Activated CD8-positive, alpha-beta memory T cell treated with anti-CD3 and anti-CD28 coated beads, Interleukin-2, amount 50 U/mL, for 1 hour (primary cell): ENCODE measurements at regions not wholly inside any gene's neighbourhood (a gene's known extent, or its start where the extent isn't known, plus 50 kb on each side); places are given as distances from the start of the nearest gene placed in this dataset.

ENCODE experiments used
- DNase-seq: peaks from one replicate; pipeline ENCODE4 v3.0.0-alpha.2; 2020; ENCODE audit errors: extremely low read depth

DNA sequence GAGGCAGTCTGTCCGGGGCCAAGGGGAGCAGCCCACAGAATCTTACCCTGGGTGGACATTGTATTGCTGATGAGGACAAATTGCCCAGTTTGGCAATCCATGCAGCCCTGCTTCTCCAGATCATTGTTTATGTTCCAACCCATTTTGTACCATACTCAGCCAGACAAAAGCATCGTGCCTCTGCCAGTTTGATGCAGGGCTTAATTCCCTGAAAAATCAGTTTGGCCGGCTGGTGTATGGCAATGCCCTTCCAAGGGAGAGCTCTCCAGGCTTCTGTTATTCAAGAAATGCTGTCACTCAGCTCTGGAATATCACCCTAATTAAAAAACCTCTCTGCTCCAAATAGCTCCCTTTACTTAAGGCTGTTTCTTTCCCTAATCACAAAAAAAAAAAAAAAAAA, 697.7 kb downstream of the TBC1D22A start:
- DNase-seq, result no peak

DNA sequence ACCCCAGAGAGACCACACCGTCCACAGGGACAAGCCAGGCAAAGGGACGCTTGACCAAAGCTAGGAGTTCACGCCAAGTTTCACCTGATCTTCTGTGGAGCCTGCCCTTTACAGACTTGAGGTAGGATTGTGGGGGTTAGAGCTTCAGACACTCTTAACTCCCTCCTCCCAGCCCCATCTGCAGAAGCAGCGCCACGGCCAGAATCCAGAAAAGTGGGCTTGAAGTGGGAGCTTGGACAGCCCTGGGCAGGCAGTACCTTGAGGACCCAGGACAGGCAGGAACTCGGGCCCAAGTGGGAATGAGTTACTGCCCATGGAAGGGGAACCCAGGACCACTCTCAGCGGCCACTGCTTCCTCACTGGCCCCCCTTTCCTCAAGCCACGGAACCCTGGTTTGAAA, 695.9 kb downstream of the TBC1D22A start:
- DNase-seq, result no peak

DNA sequence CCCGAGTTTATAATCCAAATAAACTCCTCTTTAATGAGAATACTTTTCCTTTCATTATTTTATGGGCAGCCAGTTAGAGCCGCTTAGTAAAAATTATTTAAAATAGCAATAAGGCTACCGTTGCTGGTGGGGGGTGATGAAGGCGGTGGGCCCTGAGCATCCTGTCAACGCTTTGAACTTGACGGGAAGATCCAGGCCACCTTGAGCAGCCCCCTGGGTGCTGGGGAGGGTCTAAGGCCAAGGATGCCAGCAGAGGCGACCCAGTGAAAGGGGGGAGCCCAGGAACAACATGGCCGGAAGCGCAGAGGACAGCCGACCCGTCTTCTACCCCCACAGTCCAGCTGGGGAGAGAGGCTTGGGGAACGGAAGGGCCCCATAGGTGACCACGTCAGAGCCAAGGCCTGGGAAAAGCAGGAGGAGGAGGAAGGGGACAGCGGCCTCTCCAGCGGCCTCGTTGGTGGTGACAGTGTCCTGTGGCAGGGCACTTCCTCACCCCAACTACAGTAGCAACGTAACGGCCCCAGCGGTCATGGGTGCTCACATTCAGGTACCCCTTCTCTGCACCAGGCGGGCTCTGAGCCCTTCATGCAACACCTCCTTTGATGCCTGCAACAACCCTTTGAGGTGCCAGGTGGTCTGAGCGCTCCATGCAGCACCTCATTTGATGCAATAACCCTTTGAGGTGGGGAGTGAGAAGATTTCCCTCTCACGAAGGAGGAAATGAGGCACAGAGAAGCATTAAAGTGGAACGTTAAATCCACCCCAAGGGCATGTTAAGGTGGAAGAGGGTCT, 695.3 kb downstream of the TBC1D22A start:
- no peak for DNase-seq

DNA sequence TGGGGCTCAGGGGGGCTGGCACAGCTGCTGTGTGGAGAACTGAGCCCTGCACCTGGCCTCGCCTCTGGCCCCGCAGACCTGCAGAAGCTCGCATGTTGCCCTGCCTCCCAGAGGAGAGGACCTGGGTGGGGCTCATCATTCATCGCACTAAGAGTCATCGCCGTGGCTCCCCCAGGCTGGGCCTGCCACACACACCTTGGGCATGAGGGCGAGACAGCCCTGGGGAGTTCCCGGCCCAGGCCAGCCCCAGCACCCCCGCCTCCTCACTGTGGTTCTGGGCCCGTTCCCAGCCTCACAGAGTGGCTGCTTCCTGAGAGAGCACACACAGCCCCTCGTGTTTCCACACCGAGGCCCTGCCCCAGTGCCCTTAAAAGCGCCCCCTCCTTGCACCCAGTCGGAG, 694.6 kb downstream of the TBC1D22A start:
- no peak for DNase-seq

DNA sequence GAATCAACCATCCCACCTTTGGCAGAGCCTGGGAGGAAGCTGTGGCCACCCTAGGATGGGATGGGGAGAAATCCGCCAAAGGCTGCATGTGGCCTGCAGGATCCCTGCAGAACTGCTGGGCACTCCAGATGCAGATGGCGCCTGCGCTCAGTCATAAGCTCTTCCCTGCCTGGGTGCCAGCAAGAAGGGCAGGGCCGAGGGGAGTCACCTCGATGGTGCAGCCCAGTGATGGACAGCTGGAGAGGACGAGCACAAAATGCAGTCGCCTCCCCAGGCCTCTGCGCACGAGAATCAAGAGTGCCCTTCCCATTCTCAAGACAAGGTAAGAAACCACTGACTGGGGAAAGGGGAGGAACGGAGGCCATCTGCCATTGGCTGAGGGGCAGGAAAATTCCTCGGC, 693.6 kb downstream of the TBC1D22A start:
- DNase-seq, result no peak

DNA sequence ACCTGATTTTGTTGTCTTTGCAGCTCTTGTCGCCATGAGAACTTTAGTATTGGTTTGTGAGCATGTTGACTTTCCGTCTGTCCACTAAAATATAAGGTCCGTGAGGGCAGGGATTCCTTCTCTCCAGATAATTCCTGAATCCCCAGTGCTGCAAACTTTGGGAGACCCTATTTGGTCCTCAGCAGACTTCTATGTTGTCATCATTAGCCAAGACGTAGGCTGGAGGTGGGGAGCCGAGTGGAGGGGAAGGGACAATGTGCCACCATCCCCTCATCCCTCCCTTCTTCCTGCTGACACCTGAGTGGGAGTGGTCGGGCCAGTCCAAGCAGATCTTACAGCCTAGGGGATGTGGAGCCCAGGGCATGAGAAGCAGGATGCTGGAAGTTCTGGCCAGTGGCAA, 690.6 kb downstream of the TBC1D22A start:
- no peak for DNase-seq

DNA sequence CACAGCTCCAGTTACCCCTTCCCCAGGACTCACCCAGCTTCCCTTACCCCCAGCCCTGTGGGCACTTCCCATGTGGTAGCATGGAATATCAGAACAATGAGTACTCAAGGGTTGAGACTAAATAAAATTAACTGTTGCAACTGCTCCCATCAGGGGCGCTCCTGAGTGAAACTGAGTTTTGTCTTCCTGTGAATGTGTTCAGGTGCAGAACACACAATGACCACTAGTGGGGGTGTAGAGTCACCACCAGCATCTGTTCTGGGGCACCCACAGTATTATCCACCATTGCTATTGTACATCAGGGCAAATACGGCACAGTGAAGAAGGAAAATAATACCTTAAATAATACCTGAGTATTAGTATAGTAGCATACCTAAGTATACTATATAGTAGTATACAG, 689.7 kb downstream of the TBC1D22A start:
- DNase-seq, result no peak

DNA sequence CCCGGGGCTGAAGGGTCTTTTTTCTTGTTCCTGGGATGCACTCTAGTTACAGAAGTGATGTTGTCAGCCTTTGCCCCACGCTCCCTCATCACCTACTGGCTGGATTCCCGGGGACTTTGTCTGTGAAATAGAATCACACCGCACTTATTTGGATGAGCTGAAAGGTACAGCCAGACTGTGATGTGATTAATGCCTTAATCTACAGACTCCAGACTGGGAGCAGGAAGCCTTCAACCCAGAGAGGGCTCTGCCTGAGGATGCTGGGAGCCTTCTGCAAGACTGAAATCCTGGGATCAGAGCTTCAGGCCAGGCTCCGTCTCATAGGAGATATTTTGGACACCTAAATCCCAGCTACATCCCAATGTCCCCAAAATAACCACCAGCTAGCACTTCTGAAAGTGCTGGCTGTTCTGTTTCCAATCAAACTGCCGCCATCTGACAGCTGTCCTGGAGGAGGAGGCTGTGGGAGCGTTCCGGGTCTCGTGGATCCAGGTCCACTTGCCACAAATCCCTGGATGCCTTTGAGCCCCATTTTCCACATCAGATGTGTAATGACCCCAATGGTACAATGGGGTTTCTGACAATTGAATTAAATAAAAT, 688.5 kb downstream of the TBC1D22A start:
- no peak for DNase-seq

DNA sequence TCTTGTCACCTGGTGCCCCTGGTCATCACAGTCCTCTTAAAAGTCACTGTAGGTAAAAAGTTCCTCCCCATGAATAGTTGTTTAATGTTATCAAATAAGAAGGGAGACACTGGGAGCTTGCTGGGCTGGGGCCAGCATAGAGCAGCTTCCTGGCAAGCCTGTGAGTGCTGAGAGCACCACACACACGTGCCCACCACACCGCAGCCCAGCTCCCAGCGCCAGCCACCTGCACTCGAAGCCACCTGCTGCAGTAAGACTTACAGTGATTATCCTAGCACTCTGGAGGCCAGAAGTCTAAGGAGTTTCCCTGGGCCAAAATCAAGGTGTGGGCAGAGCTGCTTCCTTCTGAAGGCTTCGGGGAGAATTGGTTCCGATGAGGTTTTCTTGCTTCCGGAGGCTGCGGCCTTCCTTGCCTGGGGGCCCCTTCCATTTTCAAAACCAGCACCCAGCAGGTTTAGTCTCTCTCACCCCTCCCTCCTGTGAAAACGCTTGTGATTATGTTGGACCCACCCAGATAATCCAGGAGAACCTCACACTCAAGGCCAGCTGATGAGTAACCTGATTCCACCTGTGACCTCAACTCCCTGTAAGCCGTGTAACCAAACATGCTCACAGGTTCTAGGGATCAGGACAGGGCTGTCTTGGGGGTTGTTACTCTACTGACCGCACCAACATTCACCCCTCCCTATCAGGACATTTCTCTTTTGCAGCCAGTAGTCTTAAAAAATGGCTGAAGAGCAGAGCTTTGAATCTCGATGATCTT, 687.2 kb downstream of the TBC1D22A start:
- no peak for DNase-seq

DNA sequence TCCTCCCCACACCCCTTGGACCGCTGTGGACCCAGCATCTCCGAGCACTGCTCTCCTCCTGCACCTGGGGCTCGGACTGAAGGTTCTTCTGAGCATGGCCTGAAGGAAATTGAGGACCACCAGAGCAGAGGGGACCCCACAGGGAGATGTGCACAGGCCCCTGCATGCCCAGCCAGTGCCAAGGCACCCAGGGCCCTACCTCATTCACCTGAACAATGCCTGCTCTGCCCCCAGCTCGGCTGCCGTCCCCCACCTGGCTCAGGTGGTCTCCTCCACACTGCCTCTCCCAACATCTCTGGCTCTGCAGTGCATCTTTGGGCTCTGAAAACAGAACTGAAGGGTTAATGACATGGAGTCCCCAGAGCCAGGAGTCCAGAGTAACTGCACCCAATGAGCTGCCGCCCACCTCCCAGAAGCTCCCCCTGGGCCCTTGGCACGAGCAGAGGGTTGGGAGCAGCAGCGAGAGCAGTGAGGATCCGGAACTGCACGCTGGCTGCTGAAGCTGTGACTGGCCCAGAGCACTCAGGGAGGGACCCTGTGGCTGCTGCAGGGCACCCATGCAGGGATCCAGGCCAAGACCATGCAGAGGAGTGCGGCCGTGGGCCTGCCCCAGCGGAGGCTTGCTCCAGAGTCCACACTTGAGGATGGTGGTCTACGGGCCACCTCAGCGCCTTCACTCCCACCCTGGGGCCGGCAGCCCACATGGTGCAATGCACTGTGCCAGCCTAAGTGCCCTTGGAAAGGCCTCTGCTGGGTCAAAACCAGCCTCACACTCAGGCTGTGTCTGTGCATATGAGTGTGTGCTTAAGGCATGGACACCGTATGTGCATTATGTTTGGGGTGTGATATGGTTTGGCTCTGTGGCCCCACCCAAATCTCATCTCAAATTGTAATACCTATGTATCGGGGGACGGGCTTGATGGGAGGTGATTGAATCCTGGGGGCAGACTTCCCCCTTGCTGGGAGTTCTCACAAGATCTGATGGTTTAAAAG, 686.1 kb downstream of the TBC1D22A start:
- no peak for DNase-seq

DNA sequence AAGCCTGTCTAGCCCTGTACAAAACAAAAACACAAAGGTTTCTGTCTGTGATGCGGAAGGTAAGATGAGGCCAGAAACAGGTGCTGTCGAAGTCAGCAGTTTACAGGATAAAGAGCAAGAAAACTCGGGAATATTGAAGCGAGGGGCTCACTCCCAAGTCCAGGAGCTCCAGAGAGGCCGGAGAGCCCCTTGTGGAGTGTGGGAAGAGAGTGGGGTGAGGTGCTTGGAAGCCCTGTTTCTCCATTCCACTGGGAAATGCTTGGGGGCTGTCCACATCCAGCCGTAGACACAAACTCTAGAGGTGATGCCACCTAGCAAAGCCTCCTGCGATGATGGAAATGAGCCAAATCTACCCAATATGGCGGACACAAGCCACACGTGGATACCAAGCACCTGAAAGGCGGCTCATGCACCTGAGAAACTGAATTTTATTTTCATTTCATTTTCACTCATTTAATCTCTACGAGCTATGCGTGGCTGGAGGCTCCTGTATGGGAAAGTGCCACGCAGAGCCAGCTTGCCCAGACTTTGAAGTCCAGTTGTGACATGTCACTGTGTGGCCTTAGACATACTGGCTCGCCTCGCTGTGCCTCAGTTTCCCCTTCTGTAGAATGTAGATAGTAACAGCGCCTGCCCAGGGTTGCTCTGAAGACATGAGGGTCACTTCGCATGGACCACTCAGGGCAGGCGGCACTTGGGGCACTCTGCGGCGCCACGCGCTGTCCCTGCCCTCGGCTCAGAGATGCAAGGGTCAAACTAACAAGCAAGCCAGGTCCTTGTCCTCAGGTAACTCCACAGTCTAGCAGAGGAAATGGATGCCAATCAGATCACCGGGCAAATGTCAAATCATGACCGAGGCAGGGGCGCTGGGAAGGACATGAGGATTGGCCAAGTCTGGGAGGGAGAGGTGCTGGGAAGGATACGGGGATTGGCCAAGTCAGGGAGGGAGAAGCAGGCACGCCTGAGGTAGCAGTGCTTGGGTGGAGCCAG, 684.7 kb downstream of the TBC1D22A start:
- no peak for DNase-seq

DNA sequence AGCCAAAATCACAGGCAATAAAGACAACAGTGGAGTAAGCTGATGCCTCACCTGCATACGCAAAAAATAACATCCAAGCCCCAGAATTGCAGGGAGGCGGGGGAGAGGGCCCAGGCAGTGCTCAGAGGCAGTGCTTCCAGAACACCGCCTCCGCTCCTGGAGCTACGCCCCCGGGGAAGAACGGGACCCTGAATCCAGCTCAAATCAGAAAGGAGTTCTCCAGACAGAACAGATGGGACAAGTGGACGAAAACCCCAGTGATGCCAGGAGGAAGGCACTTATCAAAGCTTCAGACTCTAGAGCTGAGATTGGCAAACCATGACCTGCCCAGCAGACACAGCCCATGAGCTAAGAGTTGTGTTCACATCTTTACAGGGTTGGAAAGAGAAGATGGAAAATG, 683.9 kb downstream of the TBC1D22A start:
- DNase-seq, result no peak

DNA sequence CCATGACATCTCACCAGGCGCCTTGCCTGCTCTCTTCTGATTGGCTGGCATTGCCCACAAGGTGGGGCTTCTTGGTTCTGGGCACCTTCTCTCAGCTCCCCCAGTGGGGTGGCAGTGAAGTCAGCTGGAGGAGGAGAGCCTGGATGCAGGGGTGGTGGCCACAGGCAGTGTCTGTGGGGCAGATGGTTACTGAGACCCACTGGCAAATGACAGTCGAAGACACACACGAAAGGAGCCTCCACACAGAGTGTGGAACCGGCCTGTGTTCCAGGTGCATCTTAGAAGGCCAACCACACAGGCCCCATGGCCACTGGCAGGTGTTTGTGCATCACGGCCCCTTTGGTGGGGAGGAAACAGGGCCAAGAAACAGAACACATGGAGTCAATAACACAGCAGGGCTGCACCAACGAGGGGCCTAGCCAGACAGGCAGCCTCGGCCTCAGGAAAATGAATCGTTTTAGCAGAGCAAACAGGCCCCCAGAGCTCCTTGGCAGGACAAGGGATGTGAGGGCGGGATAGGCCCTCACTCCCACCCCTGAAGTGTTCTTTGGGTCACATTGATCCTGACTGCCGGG, 683.4 kb downstream of the TBC1D22A start:
- no peak for DNase-seq

DNA sequence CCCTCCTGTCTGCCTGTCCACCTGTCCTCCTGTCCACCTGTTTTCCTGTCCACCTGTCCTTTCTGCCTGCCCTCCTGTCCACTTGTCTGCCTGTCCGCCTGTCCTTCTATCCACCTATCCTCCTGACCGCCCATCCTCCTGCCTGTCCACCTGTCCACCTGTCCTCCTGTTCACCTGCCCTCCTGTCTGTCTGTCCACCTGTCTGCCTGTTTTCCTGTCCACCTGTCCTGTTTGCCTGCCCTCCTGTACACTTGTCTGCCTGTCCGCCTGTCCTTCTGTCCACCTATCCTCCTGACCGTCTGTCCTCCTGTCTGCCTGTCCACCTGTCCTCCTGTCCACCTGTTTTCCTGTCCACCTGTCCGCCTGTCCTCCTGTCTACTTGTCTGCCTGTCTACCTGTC, 682.8 kb downstream of the TBC1D22A start:
- DNase-seq, result no peak

DNA sequence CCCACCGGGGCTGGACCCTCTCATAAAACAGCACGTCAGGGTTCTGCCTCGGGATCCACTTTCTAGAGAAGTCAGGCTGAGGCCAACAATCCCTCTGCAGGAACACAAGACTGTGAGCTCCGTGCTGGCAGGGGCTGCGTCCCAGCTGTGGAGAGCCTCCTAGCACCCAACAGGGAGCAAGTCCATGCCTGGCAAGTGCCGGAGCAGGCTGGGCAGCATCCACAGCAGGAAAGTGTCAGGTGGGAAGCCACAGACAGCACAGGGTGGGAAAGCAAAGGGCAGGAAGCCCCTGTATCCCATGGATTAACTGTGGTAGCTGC, 682.3 kb downstream of the TBC1D22A start:
- no peak for DNase-seq

DNA sequence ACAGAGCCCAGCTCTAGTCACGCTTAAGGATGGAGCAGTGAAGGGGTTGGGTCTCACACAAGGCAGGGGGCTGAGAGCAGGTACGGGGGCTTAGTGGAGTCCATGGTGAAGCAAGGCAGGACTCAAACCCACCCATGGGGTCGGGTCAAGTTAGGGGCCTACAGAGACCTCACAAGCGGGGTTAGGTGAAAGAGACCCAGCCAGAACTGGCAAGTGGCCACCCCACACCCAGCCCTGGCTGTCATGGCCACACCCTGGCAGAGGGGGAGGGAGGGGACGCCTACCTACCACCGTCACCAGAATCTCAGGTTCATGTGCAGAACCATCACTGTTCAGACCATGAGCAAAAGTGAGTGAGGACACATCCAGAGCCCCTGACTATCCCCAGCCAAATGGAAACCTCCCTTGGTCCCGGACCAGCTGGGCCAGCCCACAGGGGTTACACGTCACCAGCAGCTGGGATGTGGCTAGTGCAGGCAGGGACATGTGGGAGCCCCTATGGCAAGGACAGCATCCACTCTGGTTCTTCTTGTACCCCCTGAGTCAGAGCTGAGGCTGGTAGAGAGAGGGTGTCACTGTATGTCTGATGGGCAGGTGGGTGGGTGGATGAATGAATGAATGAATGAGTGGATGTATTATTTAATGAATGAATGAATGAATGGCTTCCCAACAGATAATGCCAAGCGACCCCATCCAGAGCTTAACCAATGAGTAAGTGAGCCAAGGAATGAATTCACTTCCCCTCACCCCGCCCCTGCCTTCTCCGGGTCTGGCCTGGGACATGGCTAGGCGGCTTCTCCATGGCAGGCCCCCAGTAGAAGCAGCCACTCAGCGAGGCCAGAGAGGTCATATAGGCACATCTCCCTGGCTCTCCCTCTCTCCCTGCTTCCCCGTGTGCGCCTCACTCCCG, 681.6 kb downstream of the TBC1D22A start:
- DNase-seq, result no peak

DNA sequence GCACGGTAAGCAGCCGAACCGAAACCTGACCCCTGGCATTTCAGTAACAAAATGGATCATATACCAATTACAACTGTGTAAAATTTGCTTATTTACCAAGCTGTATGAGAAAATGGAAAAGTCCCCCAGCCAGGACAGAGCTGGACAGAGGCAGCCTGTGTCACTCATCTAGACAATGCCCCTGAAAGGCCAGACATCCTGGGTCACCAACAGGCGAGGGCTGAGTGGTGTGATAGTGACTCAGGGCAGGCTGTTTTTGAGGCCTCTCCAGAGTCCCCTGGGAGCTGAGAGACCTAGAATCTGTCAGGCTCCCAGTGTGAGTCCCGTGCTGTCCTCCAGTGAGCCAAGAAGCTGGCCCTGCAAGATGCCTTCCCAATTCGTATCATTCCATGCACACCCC, 680.4 kb downstream of the TBC1D22A start:
- no peak for DNase-seq

DNA sequence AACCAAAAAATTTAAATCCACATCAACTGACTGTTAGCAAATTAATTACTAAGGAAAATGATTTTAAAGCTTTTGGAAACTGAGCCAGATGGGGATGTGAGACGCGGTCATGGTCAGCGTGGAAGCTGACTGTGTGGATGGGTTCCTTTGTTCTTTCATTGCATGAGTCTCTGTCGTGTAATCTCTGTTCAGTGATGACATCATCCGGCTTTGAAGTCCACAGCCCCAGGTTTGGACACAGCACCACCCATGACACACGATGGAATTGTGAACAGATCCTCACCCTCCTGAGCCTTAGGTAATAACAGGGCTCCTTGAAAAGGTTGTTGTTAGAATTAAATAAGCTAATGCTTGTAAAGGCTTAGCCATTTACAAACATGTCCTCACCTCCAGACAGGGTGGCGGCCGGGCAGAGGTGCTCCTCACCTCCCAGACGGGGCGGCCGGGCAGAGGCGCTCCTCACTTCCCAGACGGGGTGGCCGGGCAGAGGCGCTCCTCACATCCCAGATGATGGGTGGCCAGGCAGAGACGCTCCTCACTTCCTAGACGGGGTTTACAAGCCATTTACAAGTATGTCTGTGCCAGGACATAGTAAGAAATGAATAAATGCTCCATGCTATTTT, 677.3 kb downstream of the TBC1D22A start:
- DNase-seq, result no peak

DNA sequence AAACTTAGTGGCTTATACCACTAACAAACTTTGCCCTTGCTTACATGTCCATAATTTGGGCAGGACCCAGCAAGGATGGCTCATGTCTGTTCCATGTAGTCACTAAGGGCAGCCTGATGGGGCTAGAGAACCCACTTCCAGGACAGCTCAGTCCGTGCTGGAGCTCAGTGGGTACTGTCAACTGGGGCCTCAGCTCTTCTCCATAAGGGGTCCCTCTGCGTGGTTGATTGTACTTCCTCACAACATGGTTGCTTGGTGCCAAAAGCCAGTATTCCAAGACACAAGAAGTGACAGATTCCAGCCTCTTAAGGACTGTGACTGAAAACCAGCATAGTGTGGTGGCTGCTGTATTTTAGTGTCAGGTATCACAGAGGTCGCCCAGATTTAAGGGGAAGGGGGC, 675.2 kb downstream of the TBC1D22A start:
- DNase-seq, result no peak
